Stimulated activated naive CD8-positive, alpha-beta T cell treated with anti-CD3 and anti-CD28 coated beads, Interleukin-15, Interleukin-2, amounts not matched to agents 100 U/mL and 50 U/mL, for 24 hours (primary cell): ENCODE measurements at regions not wholly inside any gene's neighbourhood (a gene's known extent, or its start where the extent isn't known, plus 50 kb on each side); places are given as distances from the start of the nearest gene placed in this dataset.
"Not testable (repeated sequence)": the region's sequence is repeated elsewhere in the genome, so short reads cannot be mapped to it uniquely, and the experiment has no call there.

Source experiments
- ATAC-seq: fragments of 150-1000 bp; cut with Tn5 transposase; one replicate; pipeline ENCODE4 v1.10.0; 2021
- DNase-seq: peaks from one replicate; pipeline ENCODE4 v3.0.0; 2021

GRCh38 chr10:123221418-123221817 is 67.2 kb downstream of the BUB3 start:
- DNase-seq (no peak), ATAC-seq (no peak)

- no peak for DNase-seq
- no peak for ATAC-seq
Observed at GRCh38 chr10:123222832-123223231, 68.6 kb downstream of the BUB3 start.

GRCh38 chr10:123227706-123228105 is 73.5 kb downstream of the BUB3 start:
- no peak for ATAC-seq
- DNase-seq: no peak

- DNase-seq (no peak), ATAC-seq (no peak)
Observed at GRCh38 chr10:123229927-123230630, 75.9 kb downstream of the BUB3 start.

- ATAC-seq, DNase-seq: not testable (repeated sequence)
Observed at GRCh38 chr10:123232879-123233278, 78.7 kb downstream of the BUB3 start.

GRCh38 chr10:123235014-123235413 is 80.8 kb downstream of the BUB3 start:
- not testable (repeated sequence) for ATAC-seq, DNase-seq

GRCh38 chr10:123236126-123236525 is 81.9 kb downstream of the BUB3 start:
- DNase-seq (no peak), ATAC-seq (no peak)

GRCh38 chr10:123240250-123240649 is 86.0 kb downstream of the BUB3 start:
- no peak for DNase-seq
- ATAC-seq: no peak

- no peak for ATAC-seq
Observed at GRCh38 chr10:123240776-123241175, 86.6 kb downstream of the BUB3 start.

GRCh38 chr10:123241391-123242141 is 87.4 kb downstream of the BUB3 start:
- ATAC-seq (peak; percentile 52), DNase-seq (no peak)

More at GRCh38 chr10:123240776-123241175, 86.6 kb downstream of the BUB3 start:
- no peak for DNase-seq

GRCh38 chr10:123244747-123245146 is 90.5 kb downstream of the BUB3 start:
- no peak for ATAC-seq
- DNase-seq: no peak

GRCh38 chr10:123245264-123245663 is 91.1 kb downstream of the BUB3 start:
- no peak for DNase-seq
- no peak for ATAC-seq

- ATAC-seq (no peak), DNase-seq (no peak)
Observed at GRCh38 chr10:123249894-123250293, 95.7 kb downstream of the BUB3 start.

- DNase-seq: no peak
- ATAC-seq: no peak
Observed at GRCh38 chr10:123250640-123251039, 96.4 kb downstream of the BUB3 start.

GRCh38 chr10:123252779-123253178 is 98.6 kb downstream of the BUB3 start:
- ATAC-seq (no peak), DNase-seq (no peak)

GRCh38 chr10:123254343-123254742 is 100.1 kb downstream of the BUB3 start:
- ATAC-seq, DNase-seq: not testable (repeated sequence)

- ATAC-seq: no peak
- DNase-seq: no peak
Observed at GRCh38 chr10:123257904-123258456, 103.8 kb downstream of the BUB3 start.

GRCh38 chr10:123259081-123259480 is 104.9 kb downstream of the BUB3 start:
- DNase-seq (no peak), ATAC-seq (no peak)

- ATAC-seq (no peak), DNase-seq (no peak)
Observed at GRCh38 chr10:123259791-123260190, 105.6 kb downstream of the BUB3 start.

- ATAC-seq (no peak), DNase-seq (no peak)
Observed at GRCh38 chr10:123262456-123262855, 108.3 kb downstream of the BUB3 start.

GRCh38 chr10:123266971-123267370 is 112.8 kb downstream of the BUB3 start:
- DNase-seq (no peak), ATAC-seq (no peak)

GRCh38 chr10:123269017-123269552 is 114.9 kb downstream of the BUB3 start:
- ATAC-seq: no peak

GRCh38 chr10:123269675-123270074 is 115.5 kb downstream of the BUB3 start:
- no peak for DNase-seq
- no peak for ATAC-seq

More at GRCh38 chr10:123269017-123269552, 114.9 kb downstream of the BUB3 start:
- no peak for DNase-seq
